ENCODE measurements at regions not wholly inside any gene's neighbourhood (a gene's known extent, or its start where the extent isn't known, plus 50 kb on each side); places are given as distances from the start of the nearest gene placed in this dataset.

DNA sequence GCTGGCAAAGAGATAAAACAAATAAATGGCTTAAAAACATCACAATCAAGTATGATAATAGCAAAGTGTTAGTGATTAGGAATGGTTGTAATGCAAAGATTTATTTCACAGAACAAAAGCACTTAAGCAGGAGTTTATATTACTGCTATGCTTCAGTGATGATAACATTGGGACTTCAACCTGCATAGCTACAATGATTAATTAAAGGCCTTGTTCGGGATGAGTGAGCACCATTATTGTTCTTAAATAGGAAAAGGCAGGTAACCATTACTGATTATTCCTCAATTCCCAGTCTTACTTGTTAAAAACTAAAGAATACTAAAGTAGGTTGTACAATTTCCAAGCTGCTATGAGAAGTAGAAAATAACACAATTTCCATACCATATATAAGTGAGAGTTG, 1247.5 kb upstream of the CDH8 start:
- H3K4ac ChIP-seq (ENCODE audit: low read depth, low read length): no peak overlapping the region
- Mint-ChIP-seq H3K27ac (no peak overlapping the region), H3K9me3 (no peaks in the 10 kb centered on the region), H3K27me3 (ENCODE audit: low read depth) (no peaks in the 10 kb centered on the region; the same call in 1 of the 2 replicates), H3K4me3 (no peak overlapping the region), H3K36me3 (ENCODE audit: insufficient read depth in 1 of 3, low read depth in 3 of 3) (no peaks in the 10 kb centered on the region), H3K4me1 (no peaks in the 10 kb centered on the region)
- no peak overlapping the region for H2AK5ac ChIP-seq (ENCODE audit: insufficient read length, low read length)
- H2BK12ac ChIP-seq (ENCODE audit: insufficient read length, low read depth, low read length): no peak overlapping the region
- H2BK5ac ChIP-seq (ENCODE audit: insufficient read length, low read length): no peak overlapping the region
- no CpG with 5 or more reads among the region's 1 CpG for WGBS (ENCODE audit: extremely low coverage, insufficient read length, low lambda C conversion rate)
- H3K4me1 ChIP-seq (ENCODE audit: insufficient read depth, low read length): no peaks in the 10 kb centered on the region
- no peak overlapping the region for H3K18ac ChIP-seq (ENCODE audit: insufficient read length, low read depth, low read length)
- H2BK15ac ChIP-seq (ENCODE audit: low read depth, low read length): no peak overlapping the region
- no peak overlapping the region for H3K23ac ChIP-seq (ENCODE audit: insufficient read length, low read depth, low read length)
- no peak overlapping the region for H3K27ac ChIP-seq (ENCODE audit: insufficient read length, low read depth, low read length)
- H4K8ac ChIP-seq (replicated peaks; ENCODE audit: insufficient read length, low read depth, low read length): no peak overlapping the region
- no peaks in the 10 kb centered on the region for H3K79me2 ChIP-seq (ENCODE audit: insufficient read depth, low read length)
- H2BK20ac ChIP-seq (ENCODE audit: low read depth, low read length, poor library complexity, severe bottlenecking): no peak overlapping the region
- no peaks in the 10 kb centered on the region for H3K79me1 ChIP-seq (ENCODE audit: insufficient read depth, low read depth, low read length, poor library complexity, severe bottlenecking)
- no peak overlapping the region for H3K4me2 ChIP-seq (ENCODE audit: insufficient read depth, insufficient read length, low read length)
- no peak for DNase-seq
- H3K23me2 ChIP-seq (ENCODE audit: insufficient read length, low read depth, low read length, poor library complexity, severe bottlenecking): no peaks in the 10 kb centered on the region
- no peak overlapping the region for H3K14ac ChIP-seq (ENCODE audit: insufficient read depth, low read length)
- H4K20me1 ChIP-seq (ENCODE audit: control insufficient read depth, insufficient read depth, insufficient read length): no peaks in the 10 kb centered on the region
- H3K9me3 ChIP-seq (ENCODE audit: control insufficient read depth, low read depth, low read length): no peaks in the 10 kb centered on the region
- no peak overlapping the region for H4K5ac ChIP-seq (ENCODE audit: insufficient read length, low read depth, low read length)
- H3T11ph ChIP-seq (ENCODE audit: low read length): no peak overlapping the region
- no peak for TF ChIP-seq CTCF (conservative IDR thresholded peaks at IDR 0.05)
- no peak overlapping the region for H3K56ac ChIP-seq (ENCODE audit: insufficient read length, low read depth, low read length)
- no peaks in the 10 kb centered on the region for H3K27me3 ChIP-seq (ENCODE audit: insufficient read depth, low read length)
- no peak overlapping the region for H2AFZ ChIP-seq (ENCODE audit: low read length)
- H4K91ac ChIP-seq (ENCODE audit: insufficient read length, low read depth, low read length): no peak overlapping the region
- H2BK120ac ChIP-seq (ENCODE audit: low read depth, low read length, poor library complexity, severe bottlenecking): no peak overlapping the region
- H3K9ac ChIP-seq (ENCODE audit: extremely low read depth, insufficient read length, low read length): no peak overlapping the region

All from H9 (cell line).